Transverse colon (tissue), 3 donors: ENCODE measurements at regions not wholly inside any gene's neighbourhood (a gene's known extent, or its start where the extent isn't known, plus 50 kb on each side); places are given as distances from the start of the nearest gene placed in this dataset.

Source experiments
- POLR2A ChIP-seq: fragments of 450-650 bp; IDR thresholded peaks from one replicate; pipeline ENCODE4 v1.6.1; 2016; ENCODE audit warnings: antibody characterized with exemption, mild to moderate bottlenecking, moderate library complexity
- TF ChIP-seq, protein P1 (sequence below), 5 experiments: fragments of 200-600 bp in 3 of 5; fragments of 450-650 bp in 2 of 5; sonication (generic) in 3 of 5; IDR thresholded peaks; 1 replicate in 2 of 5; 2 replicates in 3 of 5; pipeline ENCODE4 v1.5.1; 2016 to 2017; ENCODE audit warnings: antibody characterized with exemption in 5 of 5, inconsistent platforms in 3 of 5, mild to moderate bottlenecking in 2 of 5, moderate library complexity in 1 of 5

DNA sequence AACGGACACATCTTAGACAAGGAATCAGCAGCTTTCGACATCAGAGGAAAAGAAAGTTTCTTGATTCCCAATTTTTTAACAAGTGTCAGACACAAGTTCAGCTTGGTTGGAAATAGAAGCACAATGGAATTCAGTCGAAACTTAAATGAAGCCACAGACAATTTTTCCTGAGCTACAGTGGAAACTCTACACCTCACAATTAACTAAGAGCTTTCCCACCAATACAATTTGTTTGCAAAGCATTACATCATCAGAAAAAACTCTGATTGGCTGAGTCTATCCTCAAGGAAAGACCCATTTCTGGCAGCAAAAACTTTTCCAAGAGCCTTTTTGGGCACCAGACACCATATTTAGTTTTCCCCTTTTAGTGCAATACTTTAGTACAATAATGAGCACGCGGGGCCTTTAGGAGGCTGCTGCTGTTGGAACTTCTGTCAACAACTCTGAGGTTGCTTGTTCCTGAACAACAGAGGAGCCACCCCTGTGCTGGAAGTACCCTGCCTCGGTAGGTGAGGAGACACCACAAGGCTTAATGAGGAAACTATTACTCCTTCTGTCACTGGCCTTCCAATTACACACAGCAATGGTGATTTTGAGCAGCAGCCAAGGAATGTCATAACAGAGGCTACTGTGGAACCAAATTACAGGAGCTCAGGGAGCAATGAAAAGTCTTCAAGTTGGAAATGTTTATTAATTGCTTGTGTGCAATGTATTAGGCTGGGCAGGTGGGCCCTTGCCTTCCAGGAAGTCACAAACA, 61.9 kb upstream of the BARX2 start:
- TF ChIP-seq, protein P1, sequence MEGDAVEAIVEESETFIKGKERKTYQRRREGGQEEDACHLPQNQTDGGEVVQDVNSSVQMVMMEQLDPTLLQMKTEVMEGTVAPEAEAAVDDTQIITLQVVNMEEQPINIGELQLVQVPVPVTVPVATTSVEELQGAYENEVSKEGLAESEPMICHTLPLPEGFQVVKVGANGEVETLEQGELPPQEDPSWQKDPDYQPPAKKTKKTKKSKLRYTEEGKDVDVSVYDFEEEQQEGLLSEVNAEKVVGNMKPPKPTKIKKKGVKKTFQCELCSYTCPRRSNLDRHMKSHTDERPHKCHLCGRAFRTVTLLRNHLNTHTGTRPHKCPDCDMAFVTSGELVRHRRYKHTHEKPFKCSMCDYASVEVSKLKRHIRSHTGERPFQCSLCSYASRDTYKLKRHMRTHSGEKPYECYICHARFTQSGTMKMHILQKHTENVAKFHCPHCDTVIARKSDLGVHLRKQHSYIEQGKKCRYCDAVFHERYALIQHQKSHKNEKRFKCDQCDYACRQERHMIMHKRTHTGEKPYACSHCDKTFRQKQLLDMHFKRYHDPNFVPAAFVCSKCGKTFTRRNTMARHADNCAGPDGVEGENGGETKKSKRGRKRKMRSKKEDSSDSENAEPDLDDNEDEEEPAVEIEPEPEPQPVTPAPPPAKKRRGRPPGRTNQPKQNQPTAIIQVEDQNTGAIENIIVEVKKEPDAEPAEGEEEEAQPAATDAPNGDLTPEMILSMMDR (IDR thresholded peaks at IDR 0.05): no peak
- TF ChIP-seq POLR2A: no peak
